NOMO-1 treated with DMSO at 0.1 percent for 48 hours (cell line): ENCODE measurements at regions not wholly inside any gene's neighbourhood (a gene's known extent, or its start where the extent isn't known, plus 50 kb on each side); places are given as distances from the start of the nearest gene placed in this dataset.
"Not testable (repeated sequence)": the region's sequence is repeated elsewhere in the genome, so short reads cannot be mapped to it uniquely, and the experiment has no call there.

Experiments used
- DNase-seq: peaks from one replicate; lab custom pipeline; 2025; ENCODE audit not compliant: unreplicated experiment; lab: John Stamatoyannopoulos, UW

GRCh38 chr14:106706488-106706887 lies 1180.1 kb downstream of the TMEM121 start:
- not testable (repeated sequence) for DNase-seq

GRCh38 chr14:106710187-106710586 lies 1183.8 kb downstream of the TMEM121 start:
- DNase-seq = not testable (repeated sequence)

- DNase-seq = not testable (repeated sequence)
These were observed 1186.1 kb downstream of the TMEM121 start for GRCh38 chr14:106712513-106712912.

- DNase-seq = not testable (repeated sequence)
These were observed 1188.4 kb downstream of the TMEM121 start for GRCh38 chr14:106714446-106715428.

- DNase-seq = not testable (repeated sequence)
These were observed 1191.2 kb downstream of the TMEM121 start for GRCh38 chr14:106717544-106717943.

GRCh38 chr14:106719880-106720279 lies 1193.5 kb downstream of the TMEM121 start:
- not testable (repeated sequence) for DNase-seq

GRCh38 chr14:106721926-106722325 lies 1195.5 kb downstream of the TMEM121 start:
- not testable (repeated sequence) for DNase-seq

GRCh38 chr14:106722813-106723687 lies 1196.7 kb downstream of the TMEM121 start:
- DNase-seq = not testable (repeated sequence)

- not testable (repeated sequence) for DNase-seq
These were observed 1201.6 kb downstream of the TMEM121 start for GRCh38 chr14:106727962-106728361.

- no peak for DNase-seq
These were observed 1202.2 kb downstream of the TMEM121 start for GRCh38 chr14:106728611-106729010.

- DNase-seq = no peak
These were observed 1203.2 kb downstream of the TMEM121 start for GRCh38 chr14:106729551-106729950.

GRCh38 chr14:106733771-106734170 lies 1207.4 kb downstream of the TMEM121 start:
- no peak for DNase-seq

GRCh38 chr14:106737021-106737420 lies 1210.6 kb downstream of the TMEM121 start:
- no peak for DNase-seq

GRCh38 chr14:106738075-106738474 lies 1211.7 kb downstream of the TMEM121 start:
- no peak for DNase-seq

GRCh38 chr14:106738598-106739258 lies 1212.3 kb downstream of the TMEM121 start:
- DNase-seq = not testable (repeated sequence)

GRCh38 chr14:106741086-106741827 lies 1214.9 kb downstream of the TMEM121 start:
- not testable (repeated sequence) for DNase-seq

GRCh38 chr14:106745016-106745767 lies 1218.8 kb downstream of the TMEM121 start:
- DNase-seq = not testable (repeated sequence)

GRCh38 chr14:106750089-106750488 lies 1223.7 kb downstream of the TMEM121 start:
- DNase-seq = not testable (repeated sequence)

GRCh38 chr14:106753751-106754150 lies 1227.4 kb downstream of the TMEM121 start:
- not testable (repeated sequence) for DNase-seq
